ENCODE measurements at regions not wholly inside any gene's neighbourhood (a gene's known extent, or its start where the extent isn't known, plus 50 kb on each side); places are given as distances from the start of the nearest gene placed in this dataset.

- TF ChIP-seq GATA2 (IDR thresholded peaks at IDR 0.05; ENCODE audit: low read depth, low read length) (no peak), GATA3 (IDR thresholded peaks at IDR 0.05; ENCODE audit: low read depth, low read length) (no peak)
These were observed 1548.7 kb downstream of the GRIK2 start for GRCh38 chr6:102942206-102942605.

Data from SH-SY5Y (cell line).